Lung microvascular endothelial cell (primary cell): ENCODE measurements at regions not wholly inside any gene's neighbourhood (a gene's known extent, or its start where the extent isn't known, plus 50 kb on each side); places are given as distances from the start of the nearest gene placed in this dataset.

Source experiments
- DNase-seq, 2 donors: peaks; one replicate each; pipeline versions ENCODE4 v3.0.0 to v3.0.0-alpha.2; 2010; ENCODE audit warnings: low read depth in 2 of 2

DNA sequence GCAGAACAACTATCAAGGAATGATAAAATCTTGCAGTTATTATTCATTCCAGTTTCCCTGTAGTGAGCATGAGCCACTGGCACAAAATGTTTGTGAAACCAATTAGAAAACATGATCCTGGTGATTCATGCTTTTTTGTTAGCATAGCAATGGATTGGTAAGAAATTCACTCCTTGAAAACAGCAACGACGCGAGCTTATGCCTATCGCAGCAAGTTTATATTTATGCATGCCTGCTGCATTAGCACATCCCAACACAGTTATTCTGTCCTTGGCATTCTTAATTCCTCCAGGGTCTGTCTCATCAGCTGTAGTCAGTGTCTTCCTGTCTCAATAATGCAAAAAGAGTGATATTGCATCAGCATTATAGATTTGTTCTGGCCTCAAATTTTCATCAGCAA lies 975.9 kb downstream of the STIM2 start:
- DNase-seq, result no peak

DNA sequence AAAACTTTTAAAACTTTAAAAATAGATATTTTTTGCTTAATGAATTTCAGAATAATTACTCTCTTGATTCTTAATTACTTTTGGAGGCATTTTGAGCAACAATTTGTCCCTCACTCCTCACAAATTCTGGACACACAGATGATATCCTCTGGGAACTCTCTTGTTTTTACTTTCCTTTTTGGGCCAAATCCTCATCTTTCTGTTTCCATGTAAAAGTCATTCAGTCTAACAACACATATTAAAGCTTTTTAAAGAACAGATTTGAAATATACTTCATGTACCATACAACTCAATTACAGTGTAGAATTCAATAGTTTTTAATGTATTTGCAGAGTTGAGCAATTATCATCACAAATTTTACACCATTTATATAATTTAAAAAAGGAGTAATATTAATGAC lies 983.1 kb downstream of the STIM2 start:
- no peak for DNase-seq

DNA sequence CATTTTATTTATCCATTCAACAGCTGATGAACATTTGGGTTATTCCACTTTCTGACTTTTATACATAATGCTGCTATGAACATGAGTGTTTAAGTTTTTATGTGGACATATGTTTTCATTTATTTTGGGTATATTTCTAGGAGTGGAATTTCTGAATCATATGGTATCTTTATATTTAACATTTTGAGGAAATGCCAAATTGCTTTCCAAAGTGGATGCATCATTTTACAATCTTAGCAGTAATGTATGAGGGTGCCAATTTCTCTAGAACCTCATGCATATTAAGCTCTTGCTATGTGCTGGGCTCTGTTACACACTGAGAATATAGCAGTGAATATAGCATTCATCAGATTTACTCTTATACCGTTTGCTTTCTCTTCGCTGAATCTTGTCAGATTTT lies 983.7 kb downstream of the STIM2 start:
- DNase-seq, result no peak

DNA sequence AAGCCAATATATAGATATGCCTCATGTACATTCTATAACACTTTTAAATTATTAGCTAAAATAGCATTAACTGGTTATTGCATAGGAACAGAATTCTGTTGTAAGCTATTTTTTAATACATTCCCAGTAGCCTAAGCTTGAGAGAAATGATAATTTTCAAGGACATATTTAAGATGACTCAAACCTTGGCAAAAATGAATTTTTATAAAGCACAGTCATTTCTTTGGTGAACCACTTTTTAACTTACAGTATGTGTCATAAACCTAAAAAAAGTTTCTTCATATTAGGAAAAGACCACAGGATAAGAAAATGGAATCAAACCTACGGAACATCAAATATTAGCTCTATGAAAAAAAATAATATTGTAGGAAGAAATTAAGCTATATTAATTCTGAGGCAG lies 986.3 kb downstream of the STIM2 start:
- no peak for DNase-seq

DNA sequence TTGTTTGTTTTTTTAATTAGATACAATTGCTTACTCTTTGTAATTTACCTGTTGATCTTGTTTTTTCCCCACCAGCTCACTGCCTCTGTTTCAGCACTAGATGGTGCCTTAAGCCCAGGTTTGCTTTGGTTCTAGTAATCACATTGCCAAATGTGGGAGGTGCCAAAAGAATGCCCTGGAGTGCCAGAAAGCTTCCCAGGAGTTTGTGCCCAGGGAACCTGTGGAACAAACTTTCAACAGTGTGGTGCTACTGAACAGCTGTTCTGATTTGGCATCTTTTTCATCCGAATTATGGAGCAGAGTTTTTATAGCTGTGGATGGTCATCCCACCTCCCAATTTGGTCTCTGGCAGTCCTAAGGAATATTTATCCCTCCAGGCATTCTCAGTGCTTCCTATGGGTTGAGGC lies 1000.7 kb downstream of the STIM2 start:
- DNase-seq, result peak in 1 of 2 donors; percentile 65

DNA sequence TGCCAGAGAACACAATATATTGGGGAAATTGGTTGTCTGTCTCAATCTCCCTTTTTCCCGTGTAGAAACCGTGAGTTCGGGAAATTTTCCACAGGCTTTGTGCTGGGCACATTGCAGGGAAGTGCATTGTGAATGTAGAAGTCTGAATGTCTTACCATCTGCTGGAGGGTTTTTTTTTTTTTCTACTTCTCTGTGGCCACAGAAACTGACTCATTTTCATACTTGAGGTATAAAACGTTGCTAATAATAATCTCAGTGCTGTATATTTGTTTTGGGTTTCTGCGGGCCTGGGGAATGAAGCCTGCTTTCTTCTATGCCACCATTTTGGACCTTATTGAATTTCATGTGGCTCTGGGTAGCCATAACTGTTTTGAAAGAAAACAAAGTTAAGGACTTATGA lies 1001.2 kb downstream of the STIM2 start:
- no peak for DNase-seq

DNA sequence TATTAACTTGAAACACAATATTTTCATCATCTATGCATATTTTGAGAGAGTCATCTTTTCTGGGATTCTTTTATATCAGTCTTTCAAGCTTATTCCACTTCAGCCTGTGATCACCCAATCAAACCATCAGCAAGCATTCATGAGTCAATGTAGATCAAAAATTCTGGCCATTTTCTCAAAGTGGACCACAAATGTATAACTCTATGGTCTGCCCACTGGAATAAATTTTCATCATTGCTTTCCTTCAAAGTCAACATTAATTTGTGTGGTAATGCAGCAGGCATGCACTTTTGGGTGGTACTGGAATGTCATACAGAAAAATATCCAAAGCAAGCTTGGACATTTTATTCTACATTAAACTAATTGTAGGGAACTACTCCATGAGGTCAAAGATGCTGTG lies 1013.0 kb downstream of the STIM2 start:
- DNase-seq, result no peak

DNA sequence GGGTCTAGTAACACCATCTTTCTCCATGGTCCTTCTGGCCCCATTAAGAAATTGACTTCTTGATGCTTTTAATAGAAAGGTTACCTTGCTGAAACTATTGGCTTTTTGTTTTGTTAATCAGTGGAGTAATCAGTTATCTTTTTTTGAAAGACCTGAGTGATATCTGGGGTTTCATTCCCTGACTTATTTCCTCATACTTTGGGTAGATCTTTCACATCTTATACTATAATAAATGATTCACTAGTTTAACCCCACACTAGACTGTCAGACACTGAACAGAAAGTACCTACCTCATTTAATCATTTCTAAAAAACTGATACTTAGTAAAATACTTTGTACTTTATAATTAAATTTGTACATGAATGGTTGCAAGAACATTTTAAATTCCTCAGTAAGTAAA lies 1021.1 kb downstream of the STIM2 start:
- DNase-seq, result no peak

DNA sequence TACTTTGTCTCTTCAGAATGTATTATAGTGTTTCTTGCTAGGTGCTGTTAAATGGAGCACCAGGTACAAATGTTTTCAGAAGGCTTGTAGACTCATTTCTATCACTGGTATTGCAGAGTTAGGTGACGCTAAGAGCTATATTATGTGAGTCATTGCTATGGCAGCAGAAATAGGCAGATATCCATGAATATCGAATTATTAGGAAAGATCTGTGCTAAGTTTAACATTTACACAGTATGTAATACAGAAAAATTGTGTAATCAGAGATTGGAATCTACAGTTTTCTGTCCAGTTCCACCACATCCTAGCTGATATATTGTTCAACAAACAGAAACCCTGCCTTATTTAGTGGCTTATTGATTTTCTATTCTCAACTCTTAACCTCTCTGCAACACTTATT lies 1025.5 kb downstream of the STIM2 start:
- no peak for DNase-seq

DNA sequence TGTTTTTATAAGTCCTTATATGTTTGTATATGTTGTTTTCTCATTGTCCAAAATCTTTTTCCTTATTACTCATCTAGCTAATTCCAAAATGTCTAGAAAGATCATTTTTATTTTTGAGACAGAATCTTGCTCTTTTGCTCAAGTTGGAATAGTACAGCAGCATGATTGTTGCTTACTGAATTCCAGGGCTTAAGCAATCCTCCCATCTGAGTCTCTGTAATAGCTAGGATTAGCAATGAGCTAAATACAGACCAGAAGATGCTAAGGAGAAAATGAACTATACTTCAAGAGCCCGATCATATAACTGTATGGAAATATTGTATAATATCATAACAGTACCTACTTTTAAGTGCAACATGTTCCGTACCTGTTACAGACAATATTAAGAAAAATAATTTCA lies 1027.0 kb downstream of the STIM2 start:
- no peak for DNase-seq

DNA sequence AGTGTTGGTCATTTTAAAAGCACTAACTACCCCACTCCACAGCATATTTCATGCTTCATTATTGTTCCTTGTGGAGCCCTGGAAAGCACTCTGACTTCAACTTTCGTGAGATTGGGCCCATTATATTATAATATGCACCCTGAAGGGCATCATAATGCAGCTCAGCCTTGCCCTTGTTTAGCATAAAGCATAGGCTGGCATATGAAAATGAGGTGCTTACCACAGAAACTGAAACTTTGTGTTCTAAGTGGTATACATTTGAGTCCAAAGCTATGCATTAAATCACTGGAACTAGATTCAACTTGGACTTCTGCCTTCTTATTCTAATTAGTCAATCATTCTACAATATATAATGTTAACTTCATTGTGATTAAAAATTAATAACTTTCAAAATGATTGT lies 1027.9 kb downstream of the STIM2 start:
- DNase-seq, result no peak

DNA sequence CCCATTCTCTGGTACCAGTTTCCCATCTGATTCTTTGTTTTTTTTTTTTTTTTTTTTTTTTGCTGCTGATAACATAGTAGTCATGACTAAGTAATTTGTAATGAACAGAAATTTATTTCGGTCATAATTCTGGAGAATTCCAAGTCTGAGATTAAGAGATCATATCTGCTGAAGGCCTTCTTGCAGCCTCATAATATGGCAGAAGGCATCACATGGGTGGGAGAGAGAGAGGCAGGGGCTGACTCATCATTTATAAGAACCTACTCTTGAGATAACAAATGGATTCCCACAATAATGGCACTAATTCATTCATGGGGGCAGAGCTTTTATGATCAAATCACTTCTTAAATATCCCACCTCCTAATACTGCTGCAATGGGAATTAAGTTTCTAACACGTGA lies 1034.3 kb downstream of the STIM2 start:
- no peak for DNase-seq

DNA sequence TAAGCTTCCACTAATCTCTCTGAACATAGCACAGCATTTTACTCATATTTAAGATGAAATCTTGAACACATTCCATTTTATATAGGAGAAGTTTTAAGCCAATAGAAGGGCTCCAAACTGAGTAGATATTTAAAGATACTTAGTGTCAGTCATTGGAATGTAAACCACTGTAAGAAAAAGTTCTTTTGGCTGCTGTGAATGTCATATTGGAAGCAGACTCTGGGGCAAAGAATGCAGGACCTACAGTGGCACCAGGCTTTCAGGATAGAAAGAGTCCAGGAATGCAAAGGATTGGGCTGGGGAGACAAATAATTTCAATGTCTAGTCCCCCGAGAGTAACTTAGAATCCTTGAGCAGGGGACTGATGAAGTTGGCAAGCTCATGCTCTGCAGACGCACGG lies 1047.7 kb downstream of the STIM2 start:
- no peak for DNase-seq

DNA sequence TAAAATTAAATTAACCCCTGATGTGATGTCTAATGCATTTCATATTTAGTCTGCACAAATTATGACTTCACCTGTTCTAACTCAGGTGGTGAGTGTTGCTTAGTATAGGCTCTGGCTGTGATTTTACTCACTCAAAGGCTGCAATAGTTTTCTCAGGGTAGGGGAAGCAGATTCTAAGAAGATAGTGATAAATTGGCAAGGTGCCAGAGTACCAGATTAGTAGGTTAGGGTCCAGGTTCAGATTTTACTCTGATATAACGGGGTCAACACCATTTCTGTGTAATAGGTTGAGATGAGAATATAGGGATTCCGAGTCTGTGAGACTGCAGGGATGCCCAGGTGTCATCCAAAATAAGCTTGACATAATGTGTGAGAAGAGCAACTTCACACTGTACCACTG lies 1049.6 kb downstream of the STIM2 start:
- no peak for DNase-seq

DNA sequence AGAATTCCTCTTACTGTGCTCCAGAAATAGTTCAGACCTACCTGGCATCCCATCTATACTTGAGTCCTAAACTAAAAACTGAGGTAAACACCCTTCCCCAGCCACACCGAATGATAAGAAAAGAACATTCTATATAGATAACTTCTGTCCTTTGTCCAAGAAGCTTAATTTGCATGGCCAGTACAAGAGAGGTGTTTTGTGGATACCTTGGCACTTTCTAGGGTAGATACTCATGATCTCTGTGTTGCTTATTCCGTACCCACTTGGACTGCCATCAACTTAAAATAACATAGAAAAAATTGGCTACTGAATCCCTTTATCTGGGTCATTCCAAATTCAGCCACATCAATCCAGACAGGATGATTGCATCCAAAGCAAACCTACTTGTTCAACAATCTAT lies 1050.4 kb downstream of the STIM2 start:
- DNase-seq, result no peak

DNA sequence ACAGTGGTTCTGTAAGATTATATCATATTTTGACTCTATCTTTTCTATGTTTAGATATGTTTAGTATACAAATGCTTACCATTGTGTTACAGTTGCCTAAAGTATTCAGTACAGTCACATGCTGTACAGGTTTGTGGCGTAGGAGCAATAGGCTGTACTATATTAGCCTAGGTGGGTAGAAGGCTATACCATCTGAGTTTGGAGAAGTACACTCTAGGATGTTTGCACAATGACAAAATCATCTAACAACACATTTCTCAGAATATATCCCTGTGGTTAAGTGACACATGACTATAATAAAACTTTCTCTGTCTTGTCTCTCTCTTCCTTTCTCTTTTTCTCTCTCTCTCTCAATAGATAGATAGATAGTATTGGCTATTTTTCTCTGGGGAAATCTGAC lies 1053.1 kb downstream of the STIM2 start:
- no peak for DNase-seq

DNA sequence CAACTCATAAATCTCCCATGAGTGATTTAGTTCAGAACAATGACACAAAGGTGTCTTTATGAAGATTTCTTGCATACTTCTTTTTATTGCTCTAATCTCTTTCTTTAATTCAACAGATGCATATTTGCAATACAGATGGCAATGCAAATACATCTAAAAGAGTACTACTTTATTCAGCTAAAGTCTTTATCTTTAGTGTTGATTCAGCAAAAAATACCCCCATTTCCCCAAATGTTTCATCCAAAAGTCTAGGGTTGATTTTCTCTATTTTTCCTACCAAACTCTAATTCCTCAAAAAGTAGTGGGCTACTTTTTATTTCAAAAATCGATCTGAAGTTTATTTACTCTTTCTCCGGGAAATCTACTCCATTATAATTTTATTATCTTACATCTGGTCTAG lies 1055.2 kb downstream of the STIM2 start:
- DNase-seq, result no peak

DNA sequence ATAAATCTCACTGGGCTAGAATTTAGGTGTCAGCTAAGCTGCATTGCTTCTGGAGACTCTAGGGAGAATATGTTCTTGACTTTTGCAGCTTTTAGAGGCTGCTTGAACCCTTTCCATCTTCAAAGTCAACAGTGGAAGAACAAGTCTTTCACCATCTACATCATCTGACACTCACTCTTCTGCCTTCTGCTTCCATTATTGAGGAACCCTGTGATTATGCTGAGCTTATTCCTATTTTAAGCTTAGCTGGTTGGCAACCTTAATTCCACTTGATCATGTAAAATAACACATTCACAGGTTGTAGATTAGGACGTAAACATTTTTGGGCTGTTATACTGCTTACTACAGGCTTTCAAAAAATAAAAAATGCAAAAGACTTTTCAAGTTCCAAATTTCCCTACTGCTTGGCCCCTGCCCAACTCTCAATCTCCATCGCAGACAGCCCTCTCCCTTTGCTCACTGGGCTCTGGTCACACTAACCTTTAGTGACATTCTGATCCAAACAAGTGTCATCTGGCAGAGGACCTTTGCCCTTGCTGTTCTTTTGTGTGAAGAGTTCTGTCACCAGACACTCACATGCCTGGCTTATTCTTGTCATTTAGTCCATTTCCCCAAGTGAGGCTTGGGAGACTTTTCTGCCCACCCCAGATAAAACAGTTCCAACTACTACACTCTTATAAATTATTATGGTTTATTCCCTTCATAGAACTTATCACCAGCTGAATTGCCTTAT lies 1056.0 kb downstream of the STIM2 start:
- peak in 1 of 2 donors; percentile 53 for DNase-seq

DNA sequence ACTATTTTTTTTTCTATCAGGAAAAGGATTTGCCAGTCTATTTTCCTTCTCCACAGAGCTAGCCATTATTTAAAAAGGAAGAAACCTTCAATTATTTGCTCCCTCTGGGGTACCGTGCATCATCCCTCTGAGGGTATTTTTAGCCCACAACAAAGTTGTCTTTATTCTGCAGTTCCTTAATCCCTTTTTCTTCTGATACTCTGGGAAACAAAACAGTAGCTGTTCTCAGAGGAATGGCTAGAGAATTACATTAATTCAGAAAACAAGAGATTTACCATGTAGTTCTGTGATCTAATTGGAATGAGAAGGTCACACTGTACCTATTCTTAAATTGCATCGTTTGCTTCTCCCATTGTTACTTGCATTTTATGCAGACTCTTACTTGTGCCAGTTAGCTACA lies 1056.7 kb downstream of the STIM2 start:
- no peak for DNase-seq

DNA sequence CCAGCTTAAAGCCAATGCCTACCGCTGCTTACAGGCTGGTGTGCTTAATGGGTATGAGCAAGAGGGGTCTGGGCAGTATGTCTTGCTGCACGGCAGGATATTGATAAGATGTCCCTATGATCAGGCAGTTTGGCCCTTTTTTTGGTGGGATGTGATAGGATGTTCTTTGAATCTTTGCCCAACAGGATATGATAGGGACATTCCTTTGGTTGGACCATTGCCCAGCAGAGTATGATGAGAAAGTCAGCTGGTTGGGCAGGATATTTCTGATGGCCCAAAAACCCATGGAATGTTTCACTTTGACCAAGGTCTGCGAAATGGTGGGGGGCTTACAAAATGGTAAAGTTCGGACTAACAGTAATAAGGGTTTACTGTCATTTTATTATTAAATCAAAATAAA lies 1060.6 kb downstream of the STIM2 start:
- peak in 1 of 2 donors; percentile 73 for DNase-seq

DNA sequence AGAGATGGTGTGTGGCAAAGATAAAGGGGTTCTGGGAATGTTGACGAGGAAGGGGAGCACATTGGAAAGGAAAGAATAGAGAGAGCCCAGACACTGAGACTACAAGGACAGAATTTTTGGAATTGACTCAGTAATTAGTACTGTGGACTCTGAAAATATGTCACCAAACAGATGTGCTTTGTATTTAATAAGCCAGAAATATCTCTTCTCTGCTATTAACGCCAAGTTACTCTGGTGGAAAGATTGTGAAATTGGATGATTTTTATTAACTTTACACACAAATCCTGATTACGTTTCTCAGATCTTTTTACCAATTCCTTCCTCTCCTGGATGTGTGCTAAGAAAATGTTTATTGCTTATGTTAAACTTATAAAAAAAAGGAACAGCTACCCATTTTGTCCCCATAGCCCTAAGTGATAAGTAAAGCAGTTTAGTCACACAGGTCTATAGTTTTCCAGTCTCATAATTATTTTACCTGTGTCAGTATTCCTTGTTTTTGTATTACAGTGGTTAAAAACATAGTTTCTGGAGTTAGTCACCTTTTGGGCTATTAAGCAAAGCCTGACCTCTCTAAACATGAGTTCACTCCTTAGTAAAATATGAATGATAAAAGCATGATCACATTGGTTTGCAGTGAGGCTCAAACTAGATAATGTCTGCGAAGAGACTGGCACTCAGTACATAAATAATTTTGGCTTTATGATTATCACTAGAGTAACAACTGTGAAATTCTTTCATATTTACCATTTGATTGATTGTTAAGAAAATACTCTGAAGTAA lies 1068.3 kb downstream of the STIM2 start:
- no peak for DNase-seq

DNA sequence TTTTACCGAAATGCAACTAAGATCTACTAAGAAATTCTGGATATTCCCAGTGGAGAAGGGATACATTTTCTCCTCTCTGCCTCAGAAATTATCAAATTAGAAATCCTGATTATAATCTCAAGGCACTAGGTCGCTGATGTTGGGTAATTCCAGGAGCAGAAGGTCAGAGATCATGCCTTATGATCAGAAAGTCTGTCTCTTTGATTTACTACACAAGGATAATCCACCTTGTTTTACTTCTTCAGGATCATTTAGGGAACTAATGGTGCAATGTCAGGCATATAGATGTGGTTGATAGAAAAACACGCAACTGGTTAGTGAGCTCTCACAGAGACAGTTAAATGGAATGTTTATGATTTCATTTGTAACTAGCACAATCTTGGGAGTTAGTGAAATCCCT lies 1069.7 kb downstream of the STIM2 start:
- no peak for DNase-seq

DNA sequence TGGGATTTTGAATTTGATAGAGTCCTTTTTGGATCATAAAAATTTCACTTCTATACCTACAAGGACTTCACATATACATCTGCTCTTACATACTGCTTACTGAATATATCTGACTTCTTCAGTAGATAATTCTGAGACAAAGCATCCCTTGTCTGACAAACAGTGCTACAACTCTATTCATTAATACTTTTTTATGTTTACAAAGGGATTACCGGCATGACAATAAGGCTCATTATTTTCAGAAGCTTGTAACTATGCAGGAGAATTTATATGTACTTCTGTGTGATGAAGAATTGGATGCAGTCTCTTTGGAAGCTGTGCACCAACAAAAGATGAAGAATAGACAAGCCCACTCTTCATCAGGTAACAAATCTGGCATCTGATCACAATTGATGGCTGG lies 1070.3 kb downstream of the STIM2 start:
- no peak for DNase-seq
